NCI-H2227 (cell line): ENCODE measurements at regions not wholly inside any gene's neighbourhood (a gene's known extent, or its start where the extent isn't known, plus 50 kb on each side); places are given as distances from the start of the nearest gene placed in this dataset.
"Not testable (repeated sequence)": the region's sequence is repeated elsewhere in the genome, so short reads cannot be mapped to it uniquely, and the experiment has no call there.

ENCODE experiments used
- DNase-seq: peaks from one replicate; lab custom pipeline; 2025; ENCODE audit not compliant: unreplicated experiment; lab: John Stamatoyannopoulos, UW

- no peak for DNase-seq
Measured at GRCh38 chr3:95710684-95711083, 1103.7 kb upstream of the EPHA6 start.

GRCh38 chr3:95711789-95712188, 1102.6 kb upstream of the EPHA6 start:
- DNase-seq: no peak

GRCh38 chr3:95715128-95715527, 1099.3 kb upstream of the EPHA6 start:
- DNase-seq: no peak

GRCh38 chr3:95717048-95717447, 1097.3 kb upstream of the EPHA6 start:
- DNase-seq: no peak

GRCh38 chr3:95718168-95718567, 1096.2 kb upstream of the EPHA6 start:
- DNase-seq: no peak

GRCh38 chr3:95719481-95719880, 1094.9 kb upstream of the EPHA6 start:
- DNase-seq: no peak

GRCh38 chr3:95721938-95722337, 1092.5 kb upstream of the EPHA6 start:
- DNase-seq: no peak

GRCh38 chr3:95725770-95726169, 1088.6 kb upstream of the EPHA6 start:
- DNase-seq: no peak

- no peak for DNase-seq
Measured at GRCh38 chr3:95731753-95732152, 1082.6 kb upstream of the EPHA6 start.

- DNase-seq: no peak
Measured at GRCh38 chr3:95733336-95733735, 1081.1 kb upstream of the EPHA6 start.

- no peak for DNase-seq
Measured at GRCh38 chr3:95738045-95738444, 1076.3 kb upstream of the EPHA6 start.

- DNase-seq: not testable (repeated sequence)
Measured at GRCh38 chr3:95744896-95745295, 1069.5 kb upstream of the EPHA6 start.

GRCh38 chr3:95750097-95750496, 1064.3 kb upstream of the EPHA6 start:
- DNase-seq: no peak

GRCh38 chr3:95751509-95751908, 1062.9 kb upstream of the EPHA6 start:
- DNase-seq: no peak

- no peak for DNase-seq
Measured at GRCh38 chr3:95752199-95752598, 1062.2 kb upstream of the EPHA6 start.

- DNase-seq: no peak
Measured at GRCh38 chr3:95758707-95759106, 1055.7 kb upstream of the EPHA6 start.

- DNase-seq: no peak
Measured at GRCh38 chr3:95759614-95760301, 1054.6 kb upstream of the EPHA6 start.

- DNase-seq: no peak
Measured at GRCh38 chr3:95775486-95776094, 1038.8 kb upstream of the EPHA6 start.

GRCh38 chr3:95781598-95781997, 1032.8 kb upstream of the EPHA6 start:
- no peak for DNase-seq

- no peak for DNase-seq
Measured at GRCh38 chr3:95789111-95789510, 1025.3 kb upstream of the EPHA6 start.

GRCh38 chr3:95797081-95797480, 1017.3 kb upstream of the EPHA6 start:
- no peak for DNase-seq

- DNase-seq: no peak
Measured at GRCh38 chr3:95798628-95799027, 1015.8 kb upstream of the EPHA6 start.

GRCh38 chr3:95810462-95810861, 1003.9 kb upstream of the EPHA6 start:
- no peak for DNase-seq
